ENCODE measurements at regions not wholly inside any gene's neighbourhood (a gene's known extent, or its start where the extent isn't known, plus 50 kb on each side); places are given as distances from the start of the nearest gene placed in this dataset.
"Not testable (repeated sequence)": the region's sequence is repeated elsewhere in the genome, so short reads cannot be mapped to it uniquely, and the experiment has no call there.

- DNase-seq, result no peak
Measured at GRCh38 chr7:8809320-8809719, 375.9 kb downstream of the NXPH1 start.

GRCh38 chr7:8817448-8818036 is 384.1 kb downstream of the NXPH1 start:
- no peak for DNase-seq

- DNase-seq, result peak; percentile 16
Measured at GRCh38 chr7:8818406-8818805, 385.0 kb downstream of the NXPH1 start.

- DNase-seq, result no peak
Measured at GRCh38 chr7:8822595-8822994, 389.2 kb downstream of the NXPH1 start.

- no peak for DNase-seq
Measured at GRCh38 chr7:8823486-8823885, 390.1 kb downstream of the NXPH1 start.

GRCh38 chr7:8827329-8827728 is 393.9 kb downstream of the NXPH1 start:
- no peak for DNase-seq

- no peak for DNase-seq
Measured at GRCh38 chr7:8829100-8829499, 395.7 kb downstream of the NXPH1 start.

- no peak for DNase-seq
Measured at GRCh38 chr7:8831376-8831775, 398.0 kb downstream of the NXPH1 start.

- no peak for DNase-seq
Measured at GRCh38 chr7:8833355-8833754, 399.9 kb downstream of the NXPH1 start.

GRCh38 chr7:8841171-8841570 is 407.8 kb downstream of the NXPH1 start:
- no peak for DNase-seq

- DNase-seq, result no peak
Measured at GRCh38 chr7:8871716-8872115, 438.3 kb downstream of the NXPH1 start.

GRCh38 chr7:8881916-8882315 is 448.5 kb downstream of the NXPH1 start:
- DNase-seq, result no peak

- no peak for DNase-seq
Measured at GRCh38 chr7:8885480-8886000, 452.1 kb downstream of the NXPH1 start.

GRCh38 chr7:8890346-8890745 is 456.9 kb downstream of the NXPH1 start:
- not testable (repeated sequence) for DNase-seq

GRCh38 chr7:8893775-8894174 is 460.4 kb downstream of the NXPH1 start:
- no peak for DNase-seq

- no peak for DNase-seq
Measured at GRCh38 chr7:8906396-8907075, 473.1 kb downstream of the NXPH1 start.

- DNase-seq, result no peak
Measured at GRCh38 chr7:8908889-8909288, 475.5 kb downstream of the NXPH1 start.

- DNase-seq, result no peak
Measured at GRCh38 chr7:8913682-8914081, 480.3 kb downstream of the NXPH1 start.

GRCh38 chr7:8921807-8922206 is 488.4 kb downstream of the NXPH1 start:
- no peak for DNase-seq

- no peak for DNase-seq
Measured at GRCh38 chr7:8922726-8923125, 489.3 kb downstream of the NXPH1 start.

GRCh38 chr7:8923164-8923806 is 489.9 kb downstream of the NXPH1 start:
- no peak for DNase-seq

- no peak for DNase-seq
Measured at GRCh38 chr7:8931906-8932646, 498.7 kb downstream of the NXPH1 start.

GRCh38 chr7:8932751-8933150 is 499.3 kb downstream of the NXPH1 start:
- no peak for DNase-seq

- DNase-seq, result no peak
Measured at GRCh38 chr7:8937204-8937603, 503.8 kb downstream of the NXPH1 start.

Data from NCI-H446 treated with DMSO at 0.1 percent for 48 hours (cell line).